ENCODE measurements at regions not wholly inside any gene's neighbourhood (a gene's known extent, or its start where the extent isn't known, plus 50 kb on each side); places are given as distances from the start of the nearest gene placed in this dataset.
"Not testable (repeated sequence)": the region's sequence is repeated elsewhere in the genome, so short reads cannot be mapped to it uniquely, and the experiment has no call there.

- DNase-seq, result no peak
Measured at GRCh38 chr5:112112346-112112745, 306.7 kb downstream of the EPB41L4A start.

- no peak for DNase-seq
Measured at GRCh38 chr5:112109331-112110007, 309.6 kb downstream of the EPB41L4A start.

- no peak for DNase-seq
Measured at GRCh38 chr5:112106878-112107277, 312.2 kb downstream of the EPB41L4A start.

DNA sequence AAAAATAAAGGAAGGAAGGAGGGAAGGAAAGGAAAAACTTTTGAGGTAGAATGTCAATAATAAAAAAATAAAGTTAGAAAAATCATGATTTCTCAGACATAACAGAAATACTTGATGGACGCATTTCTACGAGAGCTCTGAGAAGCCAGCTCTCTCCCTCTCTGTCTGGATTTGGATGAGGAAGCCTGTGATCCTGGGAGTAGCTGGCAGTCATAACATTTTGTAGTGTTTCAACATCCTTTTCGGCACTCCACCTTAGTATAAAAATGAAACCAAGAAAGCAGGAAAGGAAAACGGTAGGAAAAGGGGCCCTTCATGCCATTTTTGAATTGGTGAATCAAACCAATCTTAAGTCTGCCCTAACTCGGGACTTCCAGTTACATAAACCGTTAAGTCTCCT is 321.3 kb downstream of the EPB41L4A start:
- DNase-seq, result no peak

DNA sequence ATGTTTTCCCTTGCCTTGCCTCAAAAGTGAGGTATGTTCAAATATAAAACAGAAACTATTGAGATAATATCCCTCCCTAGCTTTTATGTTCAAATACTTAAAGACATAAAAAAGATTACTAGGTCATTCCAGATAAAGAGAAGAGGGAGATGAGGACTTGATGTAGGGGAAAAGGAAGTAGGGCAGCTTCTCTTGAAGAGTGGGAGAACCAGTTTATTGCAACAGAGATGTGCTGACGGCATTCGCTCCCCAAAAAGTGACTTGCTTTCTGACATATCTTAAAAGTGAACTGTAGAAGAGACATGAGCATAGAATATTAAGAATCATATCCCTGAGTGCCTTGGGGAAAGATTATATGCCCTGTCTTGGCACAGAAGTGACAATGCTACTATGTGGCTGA is 330.2 kb upstream of the NREP start:
- DNase-seq, result no peak

DNA sequence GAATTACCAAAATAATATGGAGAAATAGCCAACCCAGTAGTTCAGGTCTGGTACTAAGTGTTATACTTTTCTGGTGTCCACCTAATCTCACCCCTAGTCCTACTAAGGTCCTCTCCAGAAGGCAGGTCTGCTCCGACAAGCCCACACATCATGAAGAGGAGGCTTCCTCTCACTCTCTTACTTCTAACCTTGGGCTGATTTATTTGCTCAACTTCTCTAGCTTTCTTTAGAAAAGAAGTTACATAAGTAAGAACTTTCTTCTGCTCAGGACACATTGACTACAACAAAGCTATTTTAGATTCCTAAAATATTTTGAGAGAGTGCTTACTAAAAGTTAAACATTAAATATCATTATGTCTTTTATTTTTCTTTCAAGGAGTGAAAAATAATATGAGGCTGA is 329.7 kb upstream of the NREP start:
- DNase-seq, result no peak

GRCh38 chr5:112084149-112084548 is 327.2 kb upstream of the NREP start:
- no peak for DNase-seq

GRCh38 chr5:112083623-112084022 is 326.6 kb upstream of the NREP start:
- no peak for DNase-seq

- no peak for DNase-seq
Measured at GRCh38 chr5:112077180-112077579, 320.2 kb upstream of the NREP start.

DNA sequence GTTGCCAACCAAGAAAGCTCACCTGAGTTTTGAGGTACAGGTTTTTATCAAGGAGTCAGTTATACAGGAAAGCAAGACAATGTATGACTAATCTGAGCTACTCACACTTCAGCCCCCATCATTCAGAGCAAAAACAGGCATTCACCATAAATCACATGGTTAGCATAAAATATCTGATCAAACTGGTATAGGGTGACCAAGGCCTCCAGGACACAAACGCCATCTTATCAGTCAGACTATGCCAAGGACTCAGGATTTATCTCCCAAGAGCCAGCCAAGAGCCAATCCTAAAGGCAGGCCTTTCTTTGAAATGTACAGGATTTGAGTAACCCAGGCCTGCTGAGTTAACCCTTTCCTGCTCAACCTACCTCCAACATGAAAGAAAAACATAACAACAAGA is 313.0 kb upstream of the NREP start:
- DNase-seq, result no peak

- no peak for DNase-seq
Measured at GRCh38 chr5:112069329-112069728, 312.3 kb upstream of the NREP start.

- DNase-seq, result no peak
Measured at GRCh38 chr5:112068593-112068992, 311.6 kb upstream of the NREP start.

GRCh38 chr5:112065781-112066180 is 308.8 kb upstream of the NREP start:
- no peak for DNase-seq

DNA sequence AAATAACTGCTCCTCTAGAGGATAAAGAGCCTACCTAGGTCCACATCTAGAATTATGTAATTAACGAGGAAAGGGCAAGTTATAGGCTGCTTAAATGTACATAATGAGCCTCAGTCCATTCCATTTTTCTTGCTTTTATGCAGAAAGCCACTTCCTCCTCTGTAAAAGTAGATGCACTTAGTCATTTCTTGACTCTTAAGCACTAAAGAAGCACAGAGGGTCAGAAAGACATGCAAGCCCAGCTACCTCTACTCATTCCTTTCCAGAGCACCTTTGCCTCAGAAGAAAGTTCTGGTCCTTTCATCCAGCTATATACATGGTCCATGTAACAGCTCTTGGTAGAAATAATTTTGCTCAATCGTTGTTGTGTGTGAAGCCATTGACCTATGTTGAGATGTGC is 308.0 kb upstream of the NREP start:
- no peak for DNase-seq

- DNase-seq, result no peak
Measured at GRCh38 chr5:112064271-112064701, 307.3 kb upstream of the NREP start.

- DNase-seq, result no peak
Measured at GRCh38 chr5:112063856-112064255, 306.9 kb upstream of the NREP start.

GRCh38 chr5:112063191-112063590 is 306.2 kb upstream of the NREP start:
- DNase-seq, result no peak

DNA sequence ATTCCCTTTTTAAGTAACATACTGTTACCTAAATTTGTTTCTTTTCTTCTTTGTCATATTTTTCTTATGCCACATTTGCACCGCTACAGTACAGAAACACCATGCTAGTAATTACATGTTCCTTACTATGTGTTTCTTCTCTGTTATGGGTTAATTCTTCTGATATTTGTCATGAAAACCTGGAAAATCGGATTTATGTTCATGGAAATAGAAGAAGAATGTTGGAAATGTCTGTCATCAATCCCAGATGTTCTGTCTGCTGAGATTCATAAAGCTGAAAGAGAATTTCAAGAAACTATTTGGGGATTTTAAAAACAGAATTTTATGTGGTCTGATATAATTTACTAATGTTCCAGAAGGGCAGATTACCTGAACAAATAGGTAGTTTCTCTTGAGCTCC is 305.2 kb upstream of the NREP start:
- DNase-seq, result no peak

- no peak for DNase-seq
Measured at GRCh38 chr5:112061666-112062065, 304.7 kb upstream of the NREP start.

GRCh38 chr5:112059579-112060135 is 302.7 kb upstream of the NREP start:
- DNase-seq, result no peak

DNA sequence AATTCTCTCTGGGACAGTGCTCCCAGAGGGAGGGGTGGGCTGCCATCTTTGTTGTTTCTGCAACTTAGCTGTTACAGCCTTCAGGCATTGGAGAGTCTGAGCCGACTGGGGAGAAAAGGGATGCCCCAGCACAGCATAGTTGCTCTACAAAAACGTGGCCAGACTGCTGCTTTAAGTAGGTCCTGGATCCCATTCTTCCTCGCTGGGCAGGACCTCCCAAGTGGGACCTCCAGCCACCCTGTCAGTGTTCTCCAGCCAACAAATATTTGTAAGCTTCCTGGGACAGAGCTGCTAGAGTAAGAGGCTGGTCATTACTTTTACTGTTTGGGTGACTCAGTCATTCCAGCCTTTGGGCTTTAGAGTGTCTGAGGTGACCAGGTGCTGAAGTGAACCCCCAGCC is 292.7 kb upstream of the NREP start:
- no peak for DNase-seq

- no peak for DNase-seq
Measured at GRCh38 chr5:112036206-112036605, 279.2 kb upstream of the NREP start.

DNA sequence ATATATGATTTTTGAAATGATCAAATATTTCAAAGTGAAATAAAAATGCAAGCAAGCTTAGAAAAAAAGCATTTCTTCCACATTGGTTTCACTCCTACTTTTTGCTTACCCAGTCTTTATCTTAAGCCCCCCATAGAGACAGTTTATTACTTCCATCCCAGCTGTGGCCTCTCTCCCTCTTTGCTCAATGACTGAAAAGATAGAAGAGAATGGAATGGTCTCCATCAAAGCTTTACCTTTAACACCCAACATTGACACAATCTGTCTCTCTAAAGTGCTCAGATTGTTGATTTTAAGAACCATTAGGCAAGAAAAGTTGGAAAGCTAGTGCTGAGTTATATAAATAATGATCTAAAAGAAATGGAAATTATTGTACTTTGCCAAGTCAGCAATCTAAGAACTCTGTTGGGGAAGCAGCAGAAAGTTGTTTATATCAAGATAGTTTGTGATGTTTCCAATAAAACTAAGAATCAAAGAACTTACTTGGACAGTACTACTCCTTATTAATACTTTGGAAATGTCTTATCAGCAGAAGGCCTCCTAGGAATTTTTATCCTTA is 277.5 kb upstream of the NREP start:
- no peak for DNase-seq

GRCh38 chr5:112026879-112027278 is 269.9 kb upstream of the NREP start:
- DNase-seq, result not testable (repeated sequence)

DNA sequence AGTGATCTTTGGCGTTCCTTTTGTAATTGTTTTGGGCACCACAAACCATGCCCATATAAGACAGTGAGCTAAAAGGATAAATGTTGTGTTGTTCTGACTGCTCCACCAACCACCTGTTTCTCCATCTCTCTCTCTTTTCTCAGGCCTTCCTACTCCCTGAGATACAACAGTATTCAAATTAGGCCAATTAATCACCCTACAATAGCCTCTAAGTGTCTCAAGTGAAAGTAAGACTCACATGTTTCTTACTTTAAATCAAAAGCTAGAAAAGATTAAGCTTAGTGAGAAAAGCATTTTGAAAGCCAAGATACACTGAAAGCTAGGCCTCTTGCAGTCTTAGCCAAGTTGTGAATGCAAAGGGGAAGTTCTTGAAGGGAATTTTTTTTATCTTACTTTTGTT is 268.8 kb upstream of the NREP start:
- DNase-seq, result no peak

Measured in CD4-positive, alpha-beta T cell treated with Interleukin-15 for 1 hour (primary cell).